HUDEP-2 (cell line): ENCODE measurements at regions not wholly inside any gene's neighbourhood (a gene's known extent, or its start where the extent isn't known, plus 50 kb on each side); places are given as distances from the start of the nearest gene placed in this dataset.
A peak's percentile ranks its signal among the peaks of the same experiment; 100 is the strongest.
"Not testable (repeated sequence)": the region's sequence is repeated elsewhere in the genome, so short reads cannot be mapped to it uniquely, and the experiment has no call there.

Source experiments
- DNase-seq, 76 experiments: peaks; one replicate each; lab custom pipeline; 2025; ENCODE audit not compliant: unreplicated experiment in 76 of 76; lab: John Stamatoyannopoulos, UW

- DNase-seq: no peak
These were observed 1099.7 kb downstream of the SUCLG1 start for GRCh38 chr2:83359336-83359735.

- DNase-seq: peak in 1 of 76 experiments; percentile 0
These were observed 1116.2 kb downstream of the SUCLG1 start for GRCh38 chr2:83342860-83343329.

- DNase-seq: no peak
These were observed 1118.7 kb downstream of the SUCLG1 start for GRCh38 chr2:83340424-83340823.

DNA sequence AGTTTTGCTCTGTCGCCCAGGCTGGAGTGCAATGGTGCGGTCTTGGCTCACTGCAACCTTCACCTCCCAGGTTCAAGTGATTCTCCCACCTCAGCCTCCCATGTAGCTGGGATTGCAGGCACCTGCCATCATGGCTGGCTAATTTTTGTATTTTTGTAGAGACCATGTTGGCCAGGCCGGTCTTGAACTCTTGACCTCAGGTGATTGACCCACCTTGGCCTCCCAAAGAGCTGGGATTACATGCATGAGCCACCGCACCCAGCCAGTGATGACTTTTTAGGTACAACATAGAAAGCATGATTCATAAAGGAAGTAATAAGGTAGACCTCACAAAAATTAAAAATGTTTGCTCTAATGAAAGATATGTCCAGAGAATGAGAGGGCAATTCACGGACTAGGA, 1119.1 kb downstream of the SUCLG1 start:
- not testable (repeated sequence) for DNase-seq

DNA sequence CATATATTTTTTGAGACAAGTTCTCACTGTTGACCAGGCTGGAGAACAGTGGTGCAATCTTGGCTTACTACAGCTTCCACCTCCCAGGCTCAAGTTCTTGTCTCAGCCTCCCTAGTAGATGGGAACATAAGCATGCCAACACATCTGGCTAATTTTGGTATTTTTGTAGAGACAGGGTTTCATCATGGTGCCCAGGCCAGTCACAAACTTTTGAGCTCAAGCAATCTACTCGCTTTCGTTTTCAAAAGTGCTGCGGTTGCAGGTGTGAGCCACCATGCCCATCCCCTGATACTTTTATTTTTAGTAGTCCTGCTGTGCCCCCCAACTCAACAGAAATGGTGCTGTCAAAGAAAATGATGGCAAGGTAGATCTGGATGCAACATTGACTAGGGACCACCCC, 1127.3 kb downstream of the SUCLG1 start:
- DNase-seq: no peak

DNA sequence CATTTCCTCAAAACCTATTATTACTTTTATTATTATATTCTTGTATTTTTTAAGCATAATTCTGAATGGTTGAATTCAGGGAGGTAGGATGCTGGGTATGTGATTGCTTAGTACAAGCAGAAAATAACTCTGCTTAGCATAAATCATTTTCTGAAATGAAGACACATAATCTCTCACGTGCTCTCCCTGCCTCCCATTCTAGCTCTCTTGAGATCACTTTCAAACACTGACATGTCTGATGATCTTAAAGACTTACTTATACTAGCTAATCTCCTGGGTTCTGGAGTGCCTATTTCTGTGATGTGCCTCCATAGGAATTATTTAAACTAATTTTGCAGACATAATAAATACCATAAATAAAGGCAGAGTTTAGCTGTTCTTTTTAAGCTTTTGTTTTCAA, 1136.0 kb downstream of the SUCLG1 start:
- no peak for DNase-seq

GRCh38 chr2:83320053-83320452, 1139.0 kb downstream of the SUCLG1 start:
- DNase-seq: no peak

GRCh38 chr2:83305758-83306378, 1153.2 kb downstream of the SUCLG1 start:
- DNase-seq: no peak

DNA sequence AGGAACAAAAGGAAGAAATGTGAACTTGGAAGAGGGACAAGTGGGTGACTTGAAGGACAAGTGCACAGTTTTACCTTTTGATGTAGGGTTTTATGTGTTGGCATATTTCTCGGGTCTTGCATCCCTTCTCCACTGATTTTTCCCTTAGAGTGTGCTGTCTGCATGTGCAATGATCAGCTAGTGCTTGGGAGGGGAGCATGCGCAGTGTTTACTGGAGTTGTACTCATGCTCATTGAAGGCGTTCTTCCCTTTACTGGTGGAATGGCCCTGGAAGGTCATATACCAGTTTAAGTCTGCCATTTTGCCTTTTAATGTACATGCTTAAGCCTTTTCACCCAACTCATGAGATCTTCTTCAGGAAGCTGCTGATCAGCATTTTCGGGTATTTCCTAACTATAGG, 1168.0 kb downstream of the SUCLG1 start:
- DNase-seq: no peak

DNA sequence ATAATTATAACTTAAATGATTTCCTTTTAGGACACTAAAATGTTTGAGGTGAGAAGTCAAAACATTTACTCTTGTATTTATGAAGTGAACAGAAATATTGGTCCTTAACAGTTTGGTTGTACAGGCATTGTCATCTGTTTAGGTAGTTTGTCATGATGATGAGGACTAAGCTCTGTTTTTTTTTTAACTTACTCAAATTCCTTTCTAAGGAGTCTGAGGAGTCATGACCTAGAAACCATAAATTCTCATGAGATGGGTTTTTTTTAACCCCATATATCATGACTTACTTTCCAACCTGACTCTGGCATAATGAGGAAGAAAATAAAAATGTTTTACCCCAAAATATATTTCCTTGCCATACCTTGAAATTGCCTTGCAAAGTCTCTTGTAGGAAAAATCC, 1176.2 kb downstream of the SUCLG1 start:
- no peak for DNase-seq

GRCh38 chr2:83282043-83282795, 1176.9 kb downstream of the SUCLG1 start:
- no peak for DNase-seq

DNA sequence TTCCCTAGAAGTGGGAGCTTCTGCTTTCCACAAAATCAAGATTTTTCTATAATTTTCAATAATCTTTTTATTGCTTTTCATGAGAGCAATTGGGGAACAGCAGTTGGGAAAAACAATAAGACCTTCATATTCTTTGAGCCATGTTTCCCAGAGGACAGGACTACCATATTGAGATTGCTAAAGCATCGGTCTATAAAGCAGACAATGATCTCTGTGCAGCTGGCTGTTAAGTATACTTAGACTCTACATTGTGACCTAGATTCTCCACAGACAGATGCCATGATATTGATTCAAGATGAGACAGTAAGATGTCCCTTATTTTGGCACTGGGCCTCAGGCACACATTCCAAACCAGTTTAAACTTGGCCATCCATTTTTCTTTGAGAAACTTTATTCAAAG, 1178.7 kb downstream of the SUCLG1 start:
- no peak for DNase-seq

GRCh38 chr2:83273322-83273721, 1185.8 kb downstream of the SUCLG1 start:
- no peak for DNase-seq

- DNase-seq: no peak
These were observed 1197.4 kb downstream of the SUCLG1 start for GRCh38 chr2:83261591-83262136.

- no peak for DNase-seq
These were observed 1205.2 kb downstream of the SUCLG1 start for GRCh38 chr2:83253848-83254247.

- no peak for DNase-seq
These were observed 1207.7 kb downstream of the SUCLG1 start for GRCh38 chr2:83251321-83251872.

DNA sequence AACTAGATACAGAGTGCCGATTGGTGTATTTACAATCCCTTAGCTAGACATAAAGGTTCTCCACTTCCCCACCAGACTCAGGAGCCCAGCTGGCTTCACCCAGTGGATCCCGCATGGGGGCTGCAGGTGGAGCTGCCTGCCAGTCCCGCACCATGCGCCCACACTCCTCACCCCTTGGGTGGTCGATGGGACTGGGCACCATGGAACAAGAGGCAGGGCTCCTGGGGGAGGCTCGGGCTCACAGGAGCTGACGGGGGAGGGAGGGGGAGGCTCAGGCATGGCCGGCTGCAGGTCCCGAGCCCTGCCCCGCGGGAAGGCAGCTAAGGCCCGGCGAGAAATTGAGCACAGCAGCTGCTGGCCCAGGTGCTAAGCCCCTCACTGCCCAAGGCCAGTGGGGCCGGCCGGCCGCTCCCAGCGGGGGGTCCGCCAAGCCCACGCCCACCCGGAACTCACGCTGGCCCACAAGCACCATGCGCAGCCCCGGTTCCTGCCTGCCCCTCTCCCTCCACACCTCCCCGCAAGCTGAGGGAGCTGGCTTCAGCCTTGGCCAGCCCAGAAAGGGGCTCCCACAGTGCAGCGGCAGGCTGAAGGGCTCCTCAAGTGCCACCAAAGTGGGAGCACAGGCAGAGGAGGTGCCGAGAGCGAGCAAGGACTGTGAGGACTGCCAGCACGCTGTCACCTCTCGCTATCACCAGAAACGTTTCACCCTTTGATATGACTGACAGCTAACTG, 1213.1 kb downstream of the SUCLG1 start:
- DNase-seq: not testable (repeated sequence)

- DNase-seq: no peak
These were observed 1218.5 kb downstream of the SUCLG1 start for GRCh38 chr2:83240611-83241010.

- DNase-seq: no peak
These were observed 1221.0 kb downstream of the SUCLG1 start for GRCh38 chr2:83238111-83238510.

DNA sequence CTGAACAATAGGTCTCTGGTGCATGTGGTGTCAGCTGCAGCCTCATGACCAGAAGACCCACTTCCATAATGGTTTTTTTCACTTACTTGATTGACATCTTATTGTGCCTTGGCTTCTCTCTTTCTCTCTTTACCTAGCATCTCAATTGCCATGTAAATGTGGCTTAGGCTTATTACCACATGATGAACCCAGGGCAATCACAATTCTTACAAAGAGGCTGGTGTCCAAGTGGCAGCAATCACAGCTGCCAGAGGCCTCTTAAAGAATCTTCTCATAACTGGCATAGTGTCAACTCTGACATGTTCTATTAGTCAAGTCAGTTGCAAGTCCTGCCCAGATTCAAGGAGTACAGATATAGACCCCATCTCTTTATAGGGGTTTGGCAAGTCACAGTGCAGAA, 1224.8 kb downstream of the SUCLG1 start:
- DNase-seq: no peak

GRCh38 chr2:83233781-83234180, 1225.3 kb downstream of the SUCLG1 start:
- no peak for DNase-seq
